PC-9 (cell line): ENCODE measurements at regions not wholly inside any gene's neighbourhood (a gene's known extent, or its start where the extent isn't known, plus 50 kb on each side); places are given as distances from the start of the nearest gene placed in this dataset.
"Not testable (repeated sequence)": the region's sequence is repeated elsewhere in the genome, so short reads cannot be mapped to it uniquely, and the experiment has no call there.

Experiments used
- BruUV-seq: library from RNA; stranded (reverse); fragments of 400-500 nt; replicated peaks from 2 replicates; lab custom pipeline; 2021; lab: Mats Ljungman, UMichigan
- CTCF ChIA-PET: fragments of 300-600 bp; sonication (Branson Sonifier 250); formaldehyde crosslinking; loops from one replicate; lab custom pipeline; 2022; ENCODE audit warnings: antibody characterized with exemption; lab: Charles Lee
- POLR2A ChIA-PET: fragments of 300-600 bp; sonication (Branson Sonifier 250); formaldehyde crosslinking; loops from one replicate; lab custom pipeline; 2022; ENCODE audit warnings: antibody characterized with exemption; ENCODE audit not compliant: unreplicated experiment; lab: Charles Lee
- DNase-seq, 2 experiments: peaks; one replicate each; pipeline versions ENCODE4 v3.0.0 to v3.0.0-alpha.2; 2015 to 2022; ENCODE audit warnings: mixed read lengths in 1 of 2
- H2AFZ ChIP-seq: fragments of 200-600 bp; sonication (generic); 2 replicates; pipeline ENCODE4 v1.8.1; 2017; ENCODE audit warnings: antibody characterized with exemption
- H3F3A ChIP-seq: fragments of 200-600 bp; sonication (generic); 2 replicates; pipeline ENCODE4 v1.8.1; 2017; ENCODE audit warnings: antibody characterized with exemption, mild to moderate bottlenecking, low read depth; ENCODE audit not compliant: insufficient read depth
- H3K27ac ChIP-seq: fragments of 200-600 bp; sonication (generic); 2 replicates; pipeline ENCODE4 v1.6.1; 2016; ENCODE audit warnings: mixed run types
- H3K27me3 ChIP-seq: fragments of 200-600 bp; sonication (generic); 2 replicates; pipeline ENCODE4 v1.6.1; 2016; ENCODE audit warnings: low read depth, mixed run types; ENCODE audit not compliant: insufficient read depth
- H3K36me3 ChIP-seq: fragments of 200-600 bp; sonication (generic); 2 replicates; pipeline ENCODE4 v1.6.1; 2016; ENCODE audit warnings: low read depth, mixed run types
- H3K4me1 ChIP-seq: fragments of 200-600 bp; sonication (generic); replicated peaks from 2 replicates; pipeline ENCODE4 v1.6.1; 2016; ENCODE audit warnings: mixed run types; ENCODE audit not compliant: insufficient read depth
- H3K4me2 ChIP-seq: fragments of 200-600 bp; sonication (generic); 2 replicates; pipeline ENCODE4 v1.6.1; 2017; ENCODE audit warnings: mixed run types
- H3K4me3 ChIP-seq: fragments of 200-600 bp; sonication (generic); 2 replicates; pipeline ENCODE4 v1.6.1; 2016; ENCODE audit warnings: mixed run types
- H3K79me2 ChIP-seq: fragments of 200-600 bp; sonication (generic); 2 replicates; pipeline ENCODE4 v1.6.1; 2017; ENCODE audit warnings: low read depth, mixed run types
- H3K9me2 ChIP-seq: fragments of 200-600 bp; sonication (generic); 2 replicates; pipeline ENCODE4 v1.8.1; 2017; ENCODE audit warnings: mild to moderate bottlenecking; ENCODE audit not compliant: insufficient read depth
- H3K9me3 ChIP-seq: fragments of 200-600 bp; sonication (generic); 2 replicates; pipeline ENCODE4 v1.8.1; 2016; ENCODE audit warnings: low read depth; ENCODE audit not compliant: insufficient read depth
- H4K20me1 ChIP-seq: fragments of 200-600 bp; sonication (generic); 2 replicates; pipeline ENCODE4 v1.8.1; 2017; ENCODE audit not compliant: insufficient read depth
- CTCF ChIP-seq: fragments of 200-600 bp; sonication (generic); conservative IDR thresholded peaks from 2 replicates; pipeline ENCODE4 v1.6.1; 2017; ENCODE audit warnings: mixed run types, antibody characterized with exemption, mild to moderate bottlenecking, moderate library complexity
- EZH2 ChIP-seq: fragments of 200-600 bp; sonication (generic); IDR thresholded peaks from 2 replicates; pipeline ENCODE4 v1.8.0; 2017; ENCODE audit warnings: antibody characterized with exemption, low read depth
- intact Hi-C: fragments of 100-400 bp; cut with micrococcal nuclease; formaldehyde crosslinking; loops from one replicate; pipeline ENCODE4 v1.10.0; 2022; ENCODE audit not compliant: unreplicated experiment

- H3K9me3 ChIP-seq = no peaks in the 10 kb centered on the region
- H3K4me2 ChIP-seq = no peak overlapping the region
- TF ChIP-seq EZH2 = no peak
- TF ChIP-seq CTCF = no peak
- H3K27ac ChIP-seq = no peak overlapping the region
- no TSS peak for BruUV-seq
- no peaks in the 10 kb centered on the region for H3K79me2 ChIP-seq
- CTCF ChIA-PET = no interaction called here
- no peak for DNase-seq
- H3K27me3 ChIP-seq = 0 out of 2 replicates have a peak, but pooled peaks cover under 1% of the 10 kb centered on the region
- H3K4me3 ChIP-seq = no peak overlapping the region
- POLR2A ChIA-PET = no interaction called here
- no peak overlapping the region for H2AFZ ChIP-seq
- H3K36me3 ChIP-seq = no peaks in the 10 kb centered on the region
- no peaks in the 10 kb centered on the region for H3K9me2 ChIP-seq
- H4K20me1 ChIP-seq = no peaks in the 10 kb centered on the region
- no peaks in the 10 kb centered on the region for H3K4me1 ChIP-seq
- H3F3A ChIP-seq = no peaks in the 10 kb centered on the region
- intact Hi-C loops = no loop called here
Measured at GRCh38 chr14:105951399-105951798, 425.0 kb downstream of the TMEM121 start.

- H3K79me2 ChIP-seq = no peaks in the 10 kb centered on the region
- H3K4me2 ChIP-seq = no peak overlapping the region
- no peaks in the 10 kb centered on the region for H3K27me3 ChIP-seq
- H3F3A ChIP-seq = no peaks in the 10 kb centered on the region
- ChIA-PET CTCF (no interaction called here), POLR2A (no interaction called here)
- no peaks in the 10 kb centered on the region for H3K9me3 ChIP-seq
- H3K27ac ChIP-seq = no peak overlapping the region
- no peaks in the 10 kb centered on the region for H4K20me1 ChIP-seq
- no peaks in the 10 kb centered on the region for H3K9me2 ChIP-seq
- H3K36me3 ChIP-seq = no peaks in the 10 kb centered on the region
- no peak overlapping the region for H2AFZ ChIP-seq
- no peak for DNase-seq
- no peak for TF ChIP-seq CTCF
- BruUV-seq = no TSS peak
- no peak overlapping the region for H3K4me3 ChIP-seq
- H3K4me1 ChIP-seq = no peaks in the 10 kb centered on the region
- intact Hi-C loops = no loop called here
Measured at GRCh38 chr14:105952222-105952621, 425.8 kb downstream of the TMEM121 start.

GRCh38 chr14:105952826-105953225 lies 426.4 kb downstream of the TMEM121 start:
- DNase-seq = no peak
- no peaks in the 10 kb centered on the region for H4K20me1 ChIP-seq
- no peaks in the 10 kb centered on the region for H3K4me1 ChIP-seq
- H3F3A ChIP-seq = no peaks in the 10 kb centered on the region
- H3K4me3 ChIP-seq = no peak overlapping the region
- no peaks in the 10 kb centered on the region for H3K79me2 ChIP-seq
- BruUV-seq = no TSS peak
- TF ChIP-seq EZH2 = no peak
- TF ChIP-seq CTCF = no peak
- no peaks in the 10 kb centered on the region for H3K9me3 ChIP-seq
- ChIA-PET POLR2A (no interaction called here), CTCF (no interaction called here)
- H3K27me3 ChIP-seq = no peaks in the 10 kb centered on the region
- no peaks in the 10 kb centered on the region for H3K36me3 ChIP-seq
- H3K9me2 ChIP-seq = no peaks in the 10 kb centered on the region
- H3K4me2 ChIP-seq = no peak overlapping the region
- H2AFZ ChIP-seq = no peak overlapping the region
- no peak overlapping the region for H3K27ac ChIP-seq
- intact Hi-C loops = no loop called here

- CTCF ChIA-PET, H3K27ac ChIP-seq, BruUV-seq, H3K4me3 ChIP-seq, H3K9me3 ChIP-seq, intact Hi-C loops, H3F3A ChIP-seq, POLR2A ChIA-PET, H3K4me2 ChIP-seq, H3K9me2 ChIP-seq, H2AFZ ChIP-seq, H3K27me3 ChIP-seq, H3K4me1 ChIP-seq, H4K20me1 ChIP-seq, H3K79me2 ChIP-seq, H3K36me3 ChIP-seq, DNase-seq: not testable (repeated sequence)
Measured at GRCh38 chr14:105961625-105962024, 435.2 kb downstream of the TMEM121 start.
